Brain pericyte (primary cell): ENCODE measurements at regions not wholly inside any gene's neighbourhood (a gene's known extent, or its start where the extent isn't known, plus 50 kb on each side); places are given as distances from the start of the nearest gene placed in this dataset.
"Not testable (repeated sequence)": the region's sequence is repeated elsewhere in the genome, so short reads cannot be mapped to it uniquely, and the experiment has no call there.

Experiments
- DNase-seq: peaks from one replicate; pipeline ENCODE4 v3.0.0-alpha.2; 2012; ENCODE audit warnings: low read depth, low spot score

- DNase-seq = peak; percentile 4
These were observed 55.1 kb downstream of the TTC6 start for GRCh38 chr14:37650356-37651037.

GRCh38 chr14:37652042-37652441, 56.6 kb downstream of the TTC6 start:
- no peak for DNase-seq

- DNase-seq = no peak
These were observed 60.0 kb downstream of the TTC6 start for GRCh38 chr14:37655418-37655817.

- no peak for DNase-seq
These were observed 62.7 kb downstream of the TTC6 start for GRCh38 chr14:37658156-37658555.

GRCh38 chr14:37663498-37663897, 68.1 kb downstream of the TTC6 start:
- no peak for DNase-seq

GRCh38 chr14:37665479-37665878, 70.0 kb downstream of the TTC6 start:
- no peak for DNase-seq

GRCh38 chr14:37665951-37666350, 70.5 kb downstream of the TTC6 start:
- DNase-seq = no peak

GRCh38 chr14:37668646-37669045, 73.2 kb downstream of the TTC6 start:
- DNase-seq = no peak

GRCh38 chr14:37669242-37669641, 73.8 kb downstream of the TTC6 start:
- DNase-seq = no peak

GRCh38 chr14:37673439-37673838, 78.0 kb downstream of the TTC6 start:
- DNase-seq = no peak

- no peak for DNase-seq
These were observed 83.5 kb downstream of the TTC6 start for GRCh38 chr14:37678916-37679315.

GRCh38 chr14:37681486-37681885, 86.1 kb downstream of the TTC6 start:
- DNase-seq = no peak

- not testable (repeated sequence) for DNase-seq
These were observed 97.3 kb downstream of the TTC6 start for GRCh38 chr14:37692680-37693079.

GRCh38 chr14:37693420-37693819, 98.0 kb downstream of the TTC6 start:
- not testable (repeated sequence) for DNase-seq

- DNase-seq = no peak
These were observed 100.4 kb downstream of the TTC6 start for GRCh38 chr14:37695866-37696265.

GRCh38 chr14:37697489-37698121, 102.2 kb downstream of the TTC6 start:
- DNase-seq = no peak

GRCh38 chr14:37698840-37699777, 103.7 kb downstream of the TTC6 start:
- DNase-seq = no peak

GRCh38 chr14:37707716-37708115, 112.3 kb downstream of the TTC6 start:
- DNase-seq = no peak

- DNase-seq = no peak
These were observed 113.1 kb downstream of the TTC6 start for GRCh38 chr14:37708481-37708880.

GRCh38 chr14:37709419-37710195, 114.2 kb downstream of the TTC6 start:
- DNase-seq = no peak

- no peak for DNase-seq
These were observed 116.0 kb downstream of the TTC6 start for GRCh38 chr14:37711356-37711830.
